ENCODE measurements at regions not wholly inside any gene's neighbourhood (a gene's known extent, or its start where the extent isn't known, plus 50 kb on each side); places are given as distances from the start of the nearest gene placed in this dataset.

DNA sequence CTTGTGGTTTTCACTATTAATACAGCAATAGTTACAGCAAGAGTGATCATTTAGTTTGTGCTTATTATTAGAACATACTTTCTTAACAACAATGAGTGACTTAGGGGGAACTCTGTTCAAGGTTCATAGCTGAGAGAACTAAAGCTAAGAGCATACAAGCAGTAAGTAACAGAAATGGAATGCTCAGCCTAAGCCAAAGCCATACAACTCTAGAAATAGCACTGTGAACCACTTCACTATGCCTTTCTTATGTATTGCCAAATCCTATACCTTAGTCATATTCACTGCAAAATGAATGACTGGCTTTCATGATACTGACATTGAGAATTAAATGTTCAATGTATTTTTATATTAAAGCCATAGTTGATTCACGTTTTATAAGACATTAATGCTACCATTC is 599.7 kb upstream of the SLITRK1 start:
- WGBS (ENCODE audit: insufficient coverage, insufficient replicate concordance, low lambda C conversion rate, missing lambda C conversion rate), result 5% methylated on average over 1 of the region's 1 CpG
- ChIA-PET RAD21 (ENCODE audit: unreplicated experiment) (interaction anchor here (1.0 to 2.6 kb wide), 3 partner anchors 8 to 26 kb away, joined by 3 to 6 read pairs (median 3); no protein-coding TSS in a partner anchor), CTCF (no interaction called here), POLR2A (interaction anchor here (0.8 kb wide), 1 partner anchor 9 kb away, joined by 3 read pairs; no protein-coding TSS in a partner anchor), SMC1A (ENCODE audit: uncharacterized antibody, unreplicated experiment) (interaction anchor here (0.8 to 2.9 kb wide), 6 partner anchors 9 to 28 kb away, joined by 3 to 18 read pairs (median 6); no protein-coding TSS in a partner anchor)
- DNase-seq (ENCODE audit: low read depth, low spot score) (no peak), FAIRE-seq (no peak), ATAC-seq (peak; percentile 27; the same call in 2 of the 3 replicates)
- H3K4me1 ChIP-seq (ENCODE audit: control insufficient read depth, insufficient read depth, low read length), result no peaks in the 10 kb centered on the region
- no peaks in the 10 kb centered on the region for H3K79me2 ChIP-seq (ENCODE audit: control insufficient read depth, insufficient read depth, low read length)
- no peaks in the 10 kb centered on the region for H3K9me3 ChIP-seq (replicated peaks; ENCODE audit: control insufficient read depth, insufficient read depth, low read length)
- no peak overlapping the region for H3K4me2 ChIP-seq (ENCODE audit: control insufficient read depth, insufficient read depth)
- no peaks in the 10 kb centered on the region for H3K27me3 ChIP-seq (replicated peaks in 1 of 2; ENCODE audit: control insufficient read depth in 2 of 2, insufficient read depth in 2 of 2, low read length in 1 of 2)
- in situ Hi-C loops (cut with MboI) (no loop called here), intact Hi-C loops (cut with micrococcal nuclease; ENCODE audit: unreplicated experiment) (no loop called here)
- no TSS peak for BruUV-seq (replicated peaks)
- no peak overlapping the region for H2AFZ ChIP-seq (ENCODE audit: control insufficient read depth, low read depth, low read length)
- H3K27ac ChIP-seq (ENCODE audit: control insufficient read depth, insufficient read depth), result no peak overlapping the region
- no peaks in the 10 kb centered on the region for H3K36me3 ChIP-seq (ENCODE audit: control insufficient read depth in 2 of 2, insufficient read depth in 2 of 2, low read length in 1 of 2)
- no peaks in the 10 kb centered on the region for H4K20me1 ChIP-seq (ENCODE audit: control insufficient read depth, insufficient read depth)
- H3K4me3 ChIP-seq, result no peak overlapping the region
- H3K9ac ChIP-seq (ENCODE audit: control insufficient read depth, insufficient read depth, low read length), result no peak overlapping the region
- TF ChIP-seq ZZZ3 (IDR thresholded peaks at IDR 0.05; ENCODE audit: control insufficient read depth, insufficient read length, low read depth), result no peak
- no peak for TF ChIP-seq ZNF687 (IDR thresholded peaks at IDR 0.05)
- TF ChIP-seq YBX1 (IDR thresholded peaks at IDR 0.05), result no peak
- no peak for TF ChIP-seq CHD2 (IDR thresholded peaks at IDR 0.05; ENCODE audit: borderline replicate concordance, low read depth, low read length)
- no peak for TF ChIP-seq CUX1 (IDR thresholded peaks at IDR 0.05; ENCODE audit: insufficient replicate concordance, low read depth, low read length)
- no peak for TF ChIP-seq CBX3 (IDR thresholded peaks at IDR 0.05; ENCODE audit: borderline replicate concordance, low read depth)
- no peak for TF ChIP-seq ZNF217 (IDR thresholded peaks at IDR 0.05)
- TF ChIP-seq NFYB (IDR thresholded peaks at IDR 0.05; ENCODE audit: insufficient read depth, low read depth, low read length), result no peak
- TF ChIP-seq NFIC (IDR thresholded peaks at IDR 0.05; ENCODE audit: low read depth, low read length), result no peak
- TF ChIP-seq, protein P1, sequence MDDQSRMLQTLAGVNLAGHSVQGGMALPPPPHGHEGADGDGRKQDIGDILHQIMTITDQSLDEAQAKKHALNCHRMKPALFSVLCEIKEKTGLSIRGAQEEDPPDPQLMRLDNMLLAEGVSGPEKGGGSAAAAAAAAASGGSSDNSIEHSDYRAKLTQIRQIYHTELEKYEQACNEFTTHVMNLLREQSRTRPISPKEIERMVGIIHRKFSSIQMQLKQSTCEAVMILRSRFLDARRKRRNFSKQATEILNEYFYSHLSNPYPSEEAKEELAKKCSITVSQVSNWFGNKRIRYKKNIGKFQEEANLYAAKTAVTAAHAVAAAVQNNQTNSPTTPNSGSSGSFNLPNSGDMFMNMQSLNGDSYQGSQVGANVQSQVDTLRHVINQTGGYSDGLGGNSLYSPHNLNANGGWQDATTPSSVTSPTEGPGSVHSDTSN (IDR thresholded peaks at IDR 0.05; ENCODE audit: insufficient replicate concordance, low read depth, low read length), result no peak
- TF ChIP-seq MYB (IDR thresholded peaks at IDR 0.05; ENCODE audit: borderline replicate concordance, low read depth, low read length), result no peak
